ENCODE measurements at regions not wholly inside any gene's neighbourhood (a gene's known extent, or its start where the extent isn't known, plus 50 kb on each side); places are given as distances from the start of the nearest gene placed in this dataset.

- TF ChIP-seq ZNF274 (IDR thresholded peaks at IDR 0.05; ENCODE audit: low read depth, low read length) (no peak), SUZ12 (IDR thresholded peaks at IDR 0.05; ENCODE audit: extremely low read depth, insufficient read depth, insufficient read length) (no peak), YY1 (IDR thresholded peaks at IDR 0.05; ENCODE audit: insufficient read depth, insufficient read length) (no peak)
Measured at GRCh38 chr6:48985025-48985424, 478.0 kb downstream of the MMUT start.

Measured in NT2/D1 (cell line).